HL-60 (cell line): ENCODE measurements at regions not wholly inside any gene's neighbourhood (a gene's known extent, or its start where the extent isn't known, plus 50 kb on each side); places are given as distances from the start of the nearest gene placed in this dataset.
"Not testable (repeated sequence)": the region's sequence is repeated elsewhere in the genome, so short reads cannot be mapped to it uniquely, and the experiment has no call there.

Experiments used
- CTCF ChIP-seq: IDR thresholded peaks from one replicate; pipeline ENCODE4 v1.5.1; 2011; ENCODE audit warnings: low read length, control low read depth, inconsistent platforms; ENCODE audit not compliant: insufficient read depth
- GABPA ChIP-seq: IDR thresholded peaks from 2 replicates; pipeline ENCODE4 v1.6.1; 2012; ENCODE audit warnings: low read depth
- POLR2AphosphoS5 ChIP-seq: IDR thresholded peaks from 2 replicates; pipeline ENCODE4 v1.6.1; 2012; ENCODE audit warnings: low read depth
- REST ChIP-seq: IDR thresholded peaks from 2 replicates; pipeline ENCODE4 v1.6.1; 2012; ENCODE audit warnings: low read depth; ENCODE audit not compliant: insufficient replicate concordance
- SPI1 ChIP-seq: IDR thresholded peaks from 2 replicates; pipeline ENCODE4 v1.6.1; 2012; ENCODE audit warnings: low read depth, mild to moderate bottlenecking, borderline replicate concordance

- not testable (repeated sequence) for TF ChIP-seq CTCF, SPI1, REST, GABPA, POLR2AphosphoS5
These were observed 116.2 kb downstream of the SYF2 start for GRCh38 chr1:25116117-25116516.
